ENCODE measurements at regions not wholly inside any gene's neighbourhood (a gene's known extent, or its start where the extent isn't known, plus 50 kb on each side); places are given as distances from the start of the nearest gene placed in this dataset.

- TF ChIP-seq CTCF (IDR thresholded peaks at IDR 0.05) (no peak), POLR2A (IDR thresholded peaks at IDR 0.05) (no peak)
These were observed 150.9 kb upstream of the NABP1 start for GRCh38 chr2:191526953-191527556.

Measured in lower leg skin (tissue), 3 donors.